NCI-H128 (cell line): ENCODE measurements at regions not wholly inside any gene's neighbourhood (a gene's known extent, or its start where the extent isn't known, plus 50 kb on each side); places are given as distances from the start of the nearest gene placed in this dataset.
"Not testable (repeated sequence)": the region's sequence is repeated elsewhere in the genome, so short reads cannot be mapped to it uniquely, and the experiment has no call there.

Experiments used
- DNase-seq: peaks from one replicate; lab custom pipeline; 2025; ENCODE audit not compliant: unreplicated experiment; lab: John Stamatoyannopoulos, UW

DNA sequence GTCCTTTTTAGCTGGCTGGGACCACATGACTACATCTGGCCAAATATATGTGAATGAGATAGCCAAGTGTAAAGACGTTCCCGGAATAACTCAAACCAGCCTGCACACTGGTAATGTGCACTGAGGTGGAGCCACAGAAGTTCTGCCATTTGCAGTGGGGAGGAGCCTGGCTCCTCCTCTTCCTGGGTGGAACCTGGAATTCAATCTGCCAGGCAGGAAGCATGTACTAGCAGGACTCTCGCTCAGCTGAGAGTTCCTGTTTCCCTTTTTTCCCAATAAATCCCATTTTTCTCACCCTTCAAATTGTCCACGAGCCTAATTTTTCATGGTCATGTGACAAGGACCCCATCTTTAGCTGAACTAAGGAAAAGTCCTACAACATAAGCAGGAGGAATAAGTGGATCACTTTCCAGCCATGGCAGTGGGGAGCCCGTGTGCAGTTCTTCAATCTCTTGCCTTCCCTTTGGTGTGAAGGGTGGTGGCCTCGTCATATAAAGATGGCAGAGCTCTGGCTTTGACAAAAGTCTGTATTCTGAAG is 183.2 kb downstream of the UXS1 start:
- DNase-seq, result no peak

DNA sequence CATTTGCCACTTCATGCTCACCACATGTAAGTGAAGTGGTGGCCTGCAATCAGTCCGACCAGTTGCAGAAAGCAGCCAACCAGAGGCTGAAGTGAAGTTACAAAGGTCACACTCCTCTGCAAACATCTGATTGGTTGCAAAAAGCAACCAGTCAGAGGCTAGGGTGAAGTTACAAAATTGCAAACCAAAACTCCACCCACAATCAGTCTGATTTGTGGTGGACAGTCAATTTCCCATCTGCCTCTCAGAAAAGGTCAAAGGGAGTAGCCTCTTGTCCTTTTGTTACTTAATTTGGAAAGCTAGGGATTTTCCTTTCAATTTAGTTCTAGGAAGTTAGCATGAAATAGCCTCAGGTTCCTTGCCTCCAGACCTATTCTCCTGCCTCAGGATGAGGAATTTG is 185.0 kb downstream of the UXS1 start:
- no peak for DNase-seq

DNA sequence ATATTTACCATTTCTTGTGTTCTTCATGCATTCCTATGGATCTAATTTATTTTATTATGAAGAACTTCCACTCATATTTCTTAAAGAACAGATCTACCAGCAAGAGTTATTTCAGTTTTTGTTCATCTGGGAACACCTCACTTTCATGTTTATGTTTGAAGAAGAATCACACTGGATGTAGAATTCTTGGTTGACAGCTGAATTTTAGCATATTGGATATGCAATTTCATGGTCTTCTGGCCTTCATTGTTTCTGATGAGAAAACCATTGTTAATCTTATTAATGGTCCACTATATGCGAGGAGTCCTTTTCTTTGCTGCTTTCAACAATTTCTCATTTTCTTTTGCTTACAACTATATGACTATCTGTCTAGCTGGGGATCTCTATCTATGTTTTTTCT is 189.2 kb downstream of the UXS1 start:
- DNase-seq, result no peak

DNA sequence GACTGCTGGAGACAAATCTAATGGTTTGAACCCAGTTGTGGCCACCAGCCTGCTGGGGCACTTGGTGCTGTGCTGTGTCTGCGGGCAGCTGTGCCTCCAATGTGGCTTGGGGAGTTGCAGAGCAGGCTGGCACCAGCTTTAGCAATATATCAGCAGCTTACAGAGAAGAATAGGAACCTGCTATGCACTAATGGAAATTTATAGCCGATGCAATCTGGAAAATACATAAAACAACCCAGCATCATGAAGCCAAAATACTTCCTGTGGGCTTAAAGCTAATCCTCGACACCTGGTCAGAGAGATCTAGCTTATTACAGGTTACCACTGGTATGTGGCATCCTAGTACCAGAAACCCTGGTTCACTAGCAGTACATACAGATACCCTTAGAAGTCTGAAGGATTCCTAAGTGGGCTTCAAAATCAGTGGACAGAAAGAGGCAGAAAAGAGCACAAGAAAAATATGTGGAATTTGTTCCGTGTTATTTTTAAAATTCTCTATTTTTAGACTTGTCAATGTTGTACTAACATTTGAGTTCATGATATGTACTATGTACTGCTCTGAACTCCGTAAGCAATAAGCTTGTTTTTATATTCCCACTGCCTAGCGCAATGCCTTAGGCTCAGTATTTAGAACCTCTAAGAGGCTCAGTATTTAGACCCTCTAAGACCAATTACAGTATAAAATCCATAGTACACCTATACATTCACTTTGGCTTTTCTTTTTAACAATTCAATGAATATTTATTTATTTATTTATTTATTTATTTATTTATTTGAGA is 194.7 kb downstream of the UXS1 start:
- DNase-seq, result no peak

DNA sequence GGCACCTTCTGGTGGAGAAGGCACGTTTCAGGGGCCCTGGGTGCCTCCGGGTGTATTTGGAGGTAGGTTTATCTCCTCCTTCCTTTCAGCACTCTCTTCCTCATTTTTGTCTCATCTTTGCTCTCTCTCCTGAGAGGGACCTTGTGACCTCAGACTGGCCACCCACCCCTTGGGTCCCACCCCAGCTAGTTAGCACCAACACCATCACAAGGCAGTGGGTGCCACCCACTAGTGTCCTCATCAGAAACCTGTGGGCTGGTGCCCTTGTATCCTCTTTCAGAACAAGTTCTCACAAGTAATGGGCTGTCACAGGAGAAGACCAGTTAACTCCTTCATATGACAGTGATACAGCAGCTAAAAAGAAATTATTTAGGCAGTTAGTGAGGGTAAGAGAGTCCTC is 196.4 kb downstream of the UXS1 start:
- no peak for DNase-seq

DNA sequence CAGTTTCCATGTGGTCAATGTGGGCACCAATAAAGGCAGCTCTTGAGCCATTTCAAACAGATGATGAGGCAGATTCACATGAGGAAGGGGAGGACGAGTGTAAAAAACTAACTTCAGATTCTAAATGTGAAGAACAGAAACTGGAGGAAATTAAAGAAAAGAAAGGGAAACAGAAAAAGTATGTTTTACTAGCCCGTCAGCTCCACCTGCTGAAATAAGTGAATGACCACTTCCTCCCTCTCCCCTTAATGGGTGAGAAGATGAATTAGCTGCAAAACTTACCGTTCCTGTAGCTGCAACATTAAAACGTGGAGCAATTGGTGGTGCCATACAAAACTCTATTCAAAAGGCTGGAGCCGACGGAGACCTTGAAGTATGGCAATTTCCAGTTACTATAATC is 203.5 kb downstream of the UXS1 start:
- no peak for DNase-seq

DNA sequence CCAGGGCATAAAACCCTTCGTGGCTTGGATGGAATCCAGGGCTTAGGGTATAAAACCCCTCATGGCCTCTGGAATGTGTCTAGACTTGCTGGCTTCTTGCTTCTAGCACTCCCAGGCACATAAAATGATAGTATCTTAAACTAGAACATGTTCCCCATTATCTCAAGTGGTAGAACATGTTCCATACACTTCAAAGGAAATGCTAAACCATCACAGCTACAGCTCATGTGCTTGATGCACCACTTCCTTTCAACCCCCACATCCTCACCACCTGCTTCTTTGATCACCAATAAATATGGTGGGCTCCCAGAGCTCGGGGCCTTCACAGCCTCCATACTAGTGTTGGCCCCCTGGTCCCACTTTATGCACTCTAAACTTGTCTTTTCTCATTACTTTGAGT is 204.3 kb downstream of the UXS1 start:
- DNase-seq, result not testable (repeated sequence)

DNA sequence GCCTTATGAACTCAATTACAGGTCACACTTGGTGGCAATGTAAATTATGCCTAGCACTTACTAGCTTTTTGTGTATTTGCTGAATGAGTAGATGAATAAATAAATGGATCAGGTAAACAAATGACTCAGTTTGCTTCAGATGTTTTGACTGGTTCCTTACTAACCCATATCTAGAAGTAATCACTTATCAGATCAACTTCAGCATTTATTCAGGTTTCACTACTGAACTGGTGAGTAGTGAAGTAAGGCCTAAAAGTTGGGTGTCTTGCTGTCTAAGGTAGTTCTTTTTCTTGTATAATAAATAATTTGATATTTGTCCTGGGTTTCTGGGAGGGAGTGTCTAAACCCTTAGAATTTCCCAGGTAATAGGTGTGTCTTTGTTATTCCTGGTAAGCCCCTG is 205.0 kb downstream of the UXS1 start:
- no peak for DNase-seq

DNA sequence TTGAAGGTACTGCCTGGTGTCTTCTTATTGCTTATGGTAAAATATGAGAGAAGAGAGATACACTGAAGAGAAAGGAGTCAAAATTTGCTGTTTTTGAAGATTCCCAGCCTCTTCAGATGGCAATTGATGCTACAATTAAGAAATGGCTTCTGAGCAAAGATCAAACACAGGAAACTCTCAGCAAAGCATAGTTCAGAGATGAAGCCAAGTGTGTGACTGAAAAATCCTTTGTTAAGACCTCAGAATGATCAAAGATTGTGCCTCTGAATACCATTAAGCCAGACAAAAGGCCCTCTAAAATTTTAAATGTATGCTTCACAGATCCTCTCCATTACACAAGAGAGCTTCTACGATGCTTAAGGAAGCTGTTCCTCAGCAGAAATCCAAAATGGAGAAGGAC is 216.3 kb downstream of the UXS1 start:
- no peak for DNase-seq

DNA sequence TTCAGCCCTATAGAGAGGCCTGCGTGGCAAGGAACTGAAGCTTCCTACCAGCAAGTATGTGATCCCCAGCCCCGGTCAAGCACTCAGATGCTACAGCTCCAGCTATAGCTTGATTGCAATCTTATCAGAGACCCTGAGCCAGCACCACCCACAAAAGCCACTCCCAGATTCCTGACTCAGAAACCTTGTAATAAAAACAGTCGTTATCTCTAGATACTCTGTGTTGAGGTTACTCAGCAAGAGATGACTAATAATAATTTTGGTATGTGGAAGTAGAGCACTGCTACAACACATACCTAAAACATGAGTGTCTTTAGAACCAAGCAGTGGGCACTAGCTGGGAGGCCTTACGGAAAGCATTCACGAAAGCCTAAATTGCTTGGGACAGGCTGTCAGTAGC is 216.9 kb downstream of the UXS1 start:
- no peak for DNase-seq

DNA sequence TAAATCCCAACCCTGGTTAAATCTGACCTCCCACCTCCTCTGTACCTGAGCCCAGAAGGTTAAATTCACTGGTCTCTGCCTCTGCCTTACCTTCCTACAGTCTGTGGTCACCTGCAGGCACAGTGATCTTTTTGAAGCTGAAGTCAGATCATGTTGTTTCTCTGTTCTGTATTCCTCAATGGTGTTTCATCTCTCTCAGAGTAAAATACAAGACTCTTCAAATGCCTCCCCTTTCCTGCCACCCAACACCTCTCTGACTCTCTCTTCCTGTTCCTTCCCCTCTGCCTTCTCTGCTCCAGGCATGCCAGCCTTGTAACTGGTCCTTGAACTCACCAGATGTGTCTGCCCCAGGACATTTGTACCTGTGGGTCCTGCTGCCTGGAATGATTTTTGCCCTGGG is 219.3 kb downstream of the UXS1 start:
- DNase-seq, result no peak

DNA sequence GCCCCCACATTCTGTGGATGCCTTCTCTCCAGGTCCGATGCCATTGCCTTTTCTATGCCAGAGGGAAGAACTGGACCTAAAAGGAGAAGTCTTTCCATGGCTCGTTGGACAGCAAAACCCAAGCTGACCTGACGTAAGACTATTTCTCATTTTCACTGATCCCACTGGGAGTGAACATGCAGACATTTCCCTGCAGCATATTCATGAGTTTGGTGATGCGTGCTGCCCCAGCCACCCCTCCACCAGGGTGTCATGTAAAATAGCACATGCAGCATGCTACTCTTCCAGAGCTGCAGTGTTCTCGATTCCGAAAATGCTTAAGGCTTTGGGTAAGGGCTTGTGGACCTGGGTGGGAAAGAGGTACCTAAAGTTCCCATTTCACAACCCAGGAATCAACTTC is 221.2 kb downstream of the UXS1 start:
- DNase-seq, result no peak

DNA sequence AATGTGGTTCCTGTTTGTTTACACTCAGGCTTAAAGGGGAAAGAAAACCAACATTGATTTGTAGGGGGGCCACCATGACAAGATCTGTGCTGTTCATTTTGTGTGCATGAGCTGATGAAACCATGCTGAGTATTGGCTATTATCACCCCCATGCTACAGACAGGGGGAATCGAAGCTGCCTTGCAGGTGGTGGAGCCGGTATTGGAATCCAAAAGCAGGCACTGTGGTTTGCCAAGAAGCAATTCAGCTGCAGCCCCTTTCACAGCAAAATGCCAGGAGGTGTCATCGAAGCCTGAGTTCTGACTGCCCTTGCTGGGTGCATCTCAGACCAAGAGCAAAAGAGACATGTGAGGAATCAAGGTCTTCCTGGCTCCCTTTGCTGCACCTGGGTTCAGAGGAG is 221.9 kb downstream of the UXS1 start:
- DNase-seq, result no peak

DNA sequence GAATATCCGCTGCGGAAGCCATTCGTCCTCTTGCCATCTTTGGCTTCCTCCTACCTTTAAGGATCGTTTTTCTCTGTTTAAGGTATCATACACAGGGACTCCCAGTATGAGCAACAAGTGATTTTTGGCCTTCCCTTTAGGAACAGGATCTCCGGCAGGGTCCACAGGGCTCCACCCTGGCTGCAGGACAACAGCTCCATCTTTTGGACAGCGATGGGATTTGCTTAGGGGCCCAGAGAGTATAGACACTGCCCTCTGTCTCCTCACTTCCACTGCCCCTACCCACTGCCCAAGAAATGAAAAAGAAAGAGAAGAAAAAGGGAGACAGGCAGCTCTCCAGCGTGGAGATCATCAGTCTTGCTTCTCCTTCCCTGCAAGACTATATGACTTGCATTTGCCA is 224.5 kb downstream of the UXS1 start:
- DNase-seq, result no peak

DNA sequence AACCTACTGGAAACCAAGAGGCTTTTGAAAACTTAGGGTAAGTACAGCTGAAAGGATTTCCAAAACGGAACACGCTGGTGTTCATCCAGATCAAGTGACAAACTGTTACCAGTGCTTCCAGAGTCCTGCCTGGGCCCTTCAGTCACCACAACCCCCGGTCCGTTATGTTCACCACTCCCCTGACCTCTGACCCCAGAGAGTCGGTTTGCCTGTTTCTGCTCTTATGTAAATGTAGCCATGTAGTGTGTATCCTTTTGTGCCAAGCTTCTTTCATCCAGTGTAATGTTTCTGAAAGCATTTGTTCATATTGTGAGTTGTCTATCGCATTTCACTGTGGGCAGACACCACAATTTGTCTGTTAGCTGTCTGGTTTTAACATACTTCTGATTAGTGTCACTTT is 217.5 kb downstream of the NCK2 start:
- DNase-seq, result no peak

DNA sequence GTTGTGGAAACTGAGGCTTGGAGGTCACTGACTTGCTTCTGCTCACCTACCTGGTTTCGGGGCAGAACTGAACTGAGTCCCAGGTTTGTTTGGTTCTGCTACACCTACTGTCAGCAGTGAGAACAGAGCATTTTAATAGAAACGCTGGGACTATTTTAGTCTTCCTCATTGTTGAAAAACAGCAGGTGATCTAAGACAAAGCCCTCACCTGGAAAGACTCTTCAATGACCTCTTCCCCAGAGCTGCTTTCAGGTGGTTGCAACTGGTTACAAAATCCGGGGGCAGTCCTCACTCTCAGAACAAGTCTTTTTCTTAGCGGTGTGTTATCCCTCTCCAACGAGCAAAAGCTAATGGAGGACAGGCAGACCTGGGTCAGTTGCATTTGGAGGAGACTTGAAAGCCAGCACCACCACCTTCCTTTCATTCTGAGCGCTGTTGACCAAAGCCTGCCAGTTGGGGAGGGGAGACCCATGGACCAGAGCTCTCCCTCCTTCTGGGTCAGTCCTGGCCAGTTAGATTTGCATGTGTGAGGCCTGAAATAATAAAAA is 217.0 kb downstream of the NCK2 start:
- no peak for DNase-seq

DNA sequence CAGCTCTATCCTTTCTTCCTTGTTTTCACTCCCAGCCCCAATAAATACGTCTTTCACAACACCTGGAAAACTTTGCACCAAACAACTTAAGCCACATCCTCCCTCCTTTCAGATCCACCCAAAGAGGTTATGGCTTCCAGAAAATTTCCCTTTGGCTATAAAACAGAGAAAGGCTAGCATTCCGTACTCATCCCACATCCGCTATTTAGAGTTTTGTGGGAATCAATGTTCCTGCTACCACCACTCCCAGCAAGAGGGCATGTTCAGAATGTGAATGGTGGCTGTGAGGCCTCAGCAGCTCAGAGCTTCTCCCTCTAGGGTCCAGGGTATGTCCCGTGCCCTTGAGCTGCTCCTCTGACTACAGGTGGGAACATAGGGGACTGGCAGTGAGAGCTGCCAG is 214.6 kb downstream of the NCK2 start:
- DNase-seq, result no peak

DNA sequence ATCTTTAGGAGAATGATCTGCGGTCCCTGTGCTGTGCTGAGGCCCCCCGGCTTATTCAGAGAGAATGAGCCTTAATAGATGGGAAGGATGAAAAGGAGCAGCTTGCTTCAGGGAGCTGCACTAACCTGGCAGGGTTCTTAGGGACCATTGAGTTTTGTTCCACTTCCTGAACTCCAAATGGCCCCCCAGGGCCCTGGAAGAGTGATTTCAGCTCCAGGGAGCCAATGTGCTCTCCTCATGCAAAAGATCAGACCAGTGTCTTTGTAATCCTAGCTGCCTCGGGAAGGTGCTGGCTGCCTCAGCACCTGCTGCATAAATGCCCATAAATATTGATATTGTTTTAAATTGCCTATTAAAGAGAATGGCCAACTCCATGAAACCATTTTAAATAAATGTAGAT is 210.2 kb downstream of the NCK2 start:
- DNase-seq, result peak; percentile 67

DNA sequence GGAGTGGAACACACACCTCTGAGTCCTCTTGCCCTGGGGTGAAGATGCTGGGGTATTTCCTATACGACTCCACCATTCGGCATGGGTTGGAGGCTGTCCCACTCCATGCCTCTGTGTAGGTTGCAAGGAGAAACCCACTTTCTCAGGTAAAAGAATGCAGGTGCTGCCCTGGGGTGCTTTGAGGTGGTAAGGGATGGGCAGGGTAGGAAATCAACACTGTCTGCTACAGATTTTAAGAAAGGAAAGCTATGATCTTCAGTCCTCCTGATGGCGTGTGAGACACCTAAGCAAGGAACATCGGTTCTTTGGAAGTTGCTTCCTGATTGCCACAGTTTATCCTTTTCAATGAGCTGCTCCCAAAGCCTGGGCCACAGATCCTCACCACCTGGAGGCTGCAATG is 209.2 kb downstream of the NCK2 start:
- no peak for DNase-seq

DNA sequence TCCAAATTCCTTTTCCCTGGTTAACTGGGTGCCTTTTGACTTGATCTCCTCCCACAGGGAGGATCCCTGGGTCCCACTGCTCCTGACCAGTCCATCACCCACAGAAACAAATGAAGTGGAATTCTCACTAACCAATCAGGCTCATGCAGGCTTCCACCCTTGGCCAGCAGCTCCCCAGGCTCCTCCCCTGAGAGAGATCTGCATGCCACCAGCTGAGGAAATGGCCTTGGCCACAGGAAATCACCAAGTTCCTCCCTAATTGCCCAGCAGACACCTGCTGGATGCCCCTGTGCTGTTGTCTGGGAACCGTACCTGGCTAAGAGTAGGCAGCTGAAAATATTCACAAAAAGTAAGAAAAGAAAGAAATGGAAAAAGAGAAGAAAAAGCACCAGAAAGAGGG is 207.4 kb downstream of the NCK2 start:
- no peak for DNase-seq

DNA sequence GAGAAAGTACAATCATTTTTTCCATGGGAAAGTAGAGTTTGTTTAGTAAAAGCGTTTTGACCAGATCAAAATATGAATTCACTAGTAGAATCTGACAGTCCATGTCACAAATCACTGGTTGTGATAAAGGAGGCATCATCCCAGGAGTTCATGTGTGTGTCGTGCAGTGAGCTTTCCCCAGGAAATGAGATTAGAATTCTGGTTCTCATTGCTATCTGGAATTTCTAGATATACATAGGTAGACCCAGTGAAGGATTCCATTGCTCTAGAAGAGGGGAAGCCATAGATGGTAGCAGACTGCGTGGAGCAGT is 206.6 kb downstream of the NCK2 start:
- no peak for DNase-seq

DNA sequence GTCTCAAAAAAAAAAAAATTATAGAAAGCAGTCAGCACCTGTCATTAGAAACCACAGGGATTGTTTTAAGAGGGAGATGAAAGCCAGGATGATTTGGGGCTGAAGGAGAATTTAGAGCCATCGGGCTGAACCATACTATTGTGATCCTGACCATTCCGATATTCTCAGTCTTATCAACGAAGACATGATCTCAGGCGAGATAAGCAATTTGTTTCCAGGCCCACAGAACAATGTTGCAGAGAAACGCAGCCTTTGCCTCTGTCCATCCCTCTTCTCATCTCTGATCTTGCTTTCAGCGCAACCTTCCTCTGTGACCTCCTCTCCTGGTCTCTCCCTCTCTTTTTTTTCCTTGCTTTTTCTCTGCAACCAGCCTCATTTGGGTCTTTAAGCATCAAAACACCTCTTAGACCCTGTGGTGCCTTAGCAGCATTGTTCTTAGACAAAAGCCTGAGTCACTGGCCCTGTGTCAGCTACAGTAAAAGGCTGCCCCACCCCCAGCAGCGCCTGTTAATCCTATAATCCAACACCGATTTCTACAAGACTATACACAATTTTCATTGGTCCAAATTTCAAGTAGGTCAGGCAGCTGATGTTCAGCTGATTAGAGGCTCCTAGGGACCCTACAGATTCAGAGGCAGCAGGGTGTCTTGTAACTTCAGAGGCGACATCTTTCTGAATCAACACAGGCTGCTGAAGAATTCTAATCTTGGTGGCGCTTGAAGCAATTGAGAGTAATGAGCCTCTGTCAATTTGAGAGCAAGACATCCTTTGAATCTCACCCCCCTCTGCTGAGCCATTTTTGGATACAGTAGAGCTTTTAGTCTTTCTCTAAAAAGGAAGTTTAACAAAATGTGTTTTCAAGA is 206.0 kb downstream of the NCK2 start:
- DNase-seq, result no peak
